IMR-90 (cell line): ENCODE measurements at regions not wholly inside any gene's neighbourhood (a gene's known extent, or its start where the extent isn't known, plus 50 kb on each side); places are given as distances from the start of the nearest gene placed in this dataset.

Source experiments
- ATAC-seq: fragments of 200-7000 bp; cut with Tn5 transposase; 2 replicates; pipeline ENCODE4 v1.9.1; 2020; ENCODE audit warnings: low read depth, mild to moderate bottlenecking, moderate library complexity
- BruUV-seq: library from RNA; stranded (reverse); fragments of 400-500 nt; replicated peaks from 2 replicates; lab custom pipeline; 2021; lab: Mats Ljungman, UMichigan
- CTCF ChIA-PET: fragments of 300-600 bp; formaldehyde crosslinking; extraction: SDS; loops from one replicate; lab custom pipeline; 2021; ENCODE audit warnings: antibody characterized with exemption; lab: Yijun Ruan, JAX
- POLR2A ChIA-PET: fragments of 300-600 bp; sonication (Branson Sonifier 250); formaldehyde crosslinking; loops from one replicate; lab custom pipeline; 2022; ENCODE audit warnings: antibody characterized with exemption; ENCODE audit not compliant: unreplicated experiment; lab: Charles Lee
- DNase-seq: peaks from one replicate; pipeline ENCODE4 v3.0.0; 2013
- H2AFZ ChIP-seq: replicated peaks from 2 replicates; pipeline ENCODE3; 2013; ENCODE audit warnings: low read length, mild to moderate bottlenecking; ENCODE audit not compliant: poor library complexity
- H2AK5ac ChIP-seq: 2 replicates; pipeline ENCODE4 v1.6.1; 2013; ENCODE audit warnings: low read depth, low read length, inconsistent platforms
- H2AK9ac ChIP-seq: replicated peaks from 2 replicates; pipeline ENCODE3; 2013; ENCODE audit warnings: mild to moderate bottlenecking, low read depth, low read length, moderate library complexity; ENCODE audit not compliant: poor library complexity
- H2BK120ac ChIP-seq: 2 replicates; pipeline ENCODE4 v1.6.1; 2013; ENCODE audit warnings: low read depth, low read length, inconsistent platforms
- H2BK15ac ChIP-seq: 3 replicates; pipeline ENCODE4 v1.6.1; 2013; ENCODE audit warnings: low read depth, low read length, inconsistent platforms
- H2BK20ac ChIP-seq: 2 replicates; pipeline ENCODE4 v1.6.1; 2013; ENCODE audit warnings: low read depth, mild to moderate bottlenecking, inconsistent platforms, low read length, moderate library complexity
- H2BK5ac ChIP-seq: 2 replicates; pipeline ENCODE4 v1.6.1; 2013; ENCODE audit warnings: mild to moderate bottlenecking, low read depth, low read length, inconsistent platforms; ENCODE audit not compliant: poor library complexity, severe bottlenecking
- H3K14ac ChIP-seq: replicated peaks from 2 replicates; pipeline ENCODE4 v1.6.1; 2013; ENCODE audit warnings: low read depth, low read length, inconsistent platforms
- H3K18ac ChIP-seq: 2 replicates; pipeline ENCODE4 v1.6.1; 2013; ENCODE audit warnings: low read depth, low read length, control low read depth
- H3K23ac ChIP-seq: 2 replicates; pipeline ENCODE4 v1.6.1; 2013; ENCODE audit warnings: low read depth, low read length, inconsistent platforms
- H3K27ac ChIP-seq: 2 replicates; pipeline ENCODE4 v1.5.1; 2013; ENCODE audit warnings: mild to moderate bottlenecking, control low read depth, low read length; ENCODE audit not compliant: insufficient read depth
- H3K27me3 ChIP-seq: 2 replicates; pipeline ENCODE4 v1.6.1; 2013; ENCODE audit warnings: low read length; ENCODE audit not compliant: control insufficient read depth, insufficient read depth
- H3K36me3 ChIP-seq: 2 replicates; pipeline ENCODE4 v1.6.1; 2013; ENCODE audit warnings: low read length, mixed read lengths; ENCODE audit not compliant: control insufficient read depth, insufficient read depth
- H3K4ac ChIP-seq: 2 replicates; pipeline ENCODE4 v1.6.1; 2013; ENCODE audit warnings: low read depth, low read length, inconsistent platforms
- H3K4me1 ChIP-seq: 2 replicates; pipeline ENCODE4 v1.6.1; 2013; ENCODE audit warnings: low read length, mixed read lengths; ENCODE audit not compliant: control insufficient read depth, insufficient read depth
- H3K4me2 ChIP-seq: 2 replicates; pipeline ENCODE4 v1.6.1; 2013; ENCODE audit warnings: low read depth, mild to moderate bottlenecking, control low read depth, low read length, moderate library complexity
- H3K4me3 ChIP-seq: 2 replicates; pipeline ENCODE4 v1.5.1; 2013; ENCODE audit warnings: low read depth, mild to moderate bottlenecking, control low read depth, low read length, moderate library complexity; ENCODE audit not compliant: insufficient read depth
- H3K56ac ChIP-seq: 2 replicates; pipeline ENCODE4 v1.6.1; 2013; ENCODE audit warnings: low read length, inconsistent platforms; ENCODE audit not compliant: insufficient read depth; ENCODE audit errors: extremely low read depth
- H3K79me1 ChIP-seq, 2 experiments: 2 replicates each; pipeline ENCODE4 v1.6.1; 2013; ENCODE audit warnings: low read length in 2 of 2, inconsistent platforms in 1 of 2, low read depth in 1 of 2
- H3K9ac ChIP-seq: 2 replicates; pipeline ENCODE4 v1.6.1; 2013; ENCODE audit warnings: low read depth, low read length, control low read depth
- H3K9me1 ChIP-seq: 2 replicates; pipeline ENCODE4 v1.6.1; 2013; ENCODE audit warnings: low read length, inconsistent platforms; ENCODE audit not compliant: insufficient read depth
- H3K9me3 ChIP-seq: 2 replicates; pipeline ENCODE4 v1.6.1; 2013; ENCODE audit warnings: low read length; ENCODE audit not compliant: control insufficient read depth, insufficient read depth
- H4K20me1 ChIP-seq: 2 replicates; pipeline ENCODE4 v1.6.1; 2013; ENCODE audit warnings: low read length, inconsistent platforms; ENCODE audit not compliant: insufficient read depth
- H4K5ac ChIP-seq: 2 replicates; pipeline ENCODE4 v1.6.1; 2013; ENCODE audit warnings: mild to moderate bottlenecking, low read depth, low read length, control low read depth
- H4K8ac ChIP-seq, 2 experiments: 2 replicates each; pipeline ENCODE4 v1.6.1; 2013; ENCODE audit warnings: low read depth in 2 of 2, low read length in 2 of 2, control low read depth in 1 of 2, inconsistent platforms in 1 of 2
- H4K91ac ChIP-seq: 2 replicates; pipeline ENCODE4 v1.6.1; 2013; ENCODE audit warnings: low read depth, low read length, inconsistent platforms; ENCODE audit not compliant: insufficient read depth
- CHD1 ChIP-seq: IDR thresholded peaks from 2 replicates; pipeline ENCODE4 v1.6.1; 2012; ENCODE audit warnings: low read depth, low read length, improper control_type of control experiment
- WGBS, 2 experiments: methylation state at CpG; one replicate each; pipeline versions ENCODE4 v1.1.5 to v1.1.7; 2013; ENCODE audit warnings: missing lambda C conversion rate in 2 of 2; ENCODE audit not compliant: insufficient read length in 1 of 2; ENCODE audit errors: extremely low coverage in 2 of 2; 5-methylcytosine and 5-hydroxymethylcytosine counted together
- dilution Hi-C: fragments of 300-500 bp; cut with HindIII; formaldehyde crosslinking; loops from one replicate; pipeline ENCODE4 v1.14.3; 2018; ENCODE audit warnings: low sequenced_read_pairs; ENCODE audit not compliant: unreplicated experiment
- in situ Hi-C: fragments of 300-500 bp; cut with MboI; formaldehyde crosslinking; loops from 3 replicates; pipeline ENCODE4 v1.14.3; 2019; ENCODE audit warnings: low sequenced_read_pairs, inconsistent platforms, mixed read lengths
- intact Hi-C: fragments of 100-400 bp; cut with micrococcal nuclease; formaldehyde crosslinking; loops from 2 replicates; pipeline ENCODE4 v1.10.0; 2022
- TF ChIP-seq, protein P1 (sequence below): conservative IDR thresholded peaks from 2 replicates; pipeline ENCODE4 v1.5.1; 2012; ENCODE audit warnings: mild to moderate bottlenecking, low read depth, low read length, improper control_type of control experiment

DNA sequence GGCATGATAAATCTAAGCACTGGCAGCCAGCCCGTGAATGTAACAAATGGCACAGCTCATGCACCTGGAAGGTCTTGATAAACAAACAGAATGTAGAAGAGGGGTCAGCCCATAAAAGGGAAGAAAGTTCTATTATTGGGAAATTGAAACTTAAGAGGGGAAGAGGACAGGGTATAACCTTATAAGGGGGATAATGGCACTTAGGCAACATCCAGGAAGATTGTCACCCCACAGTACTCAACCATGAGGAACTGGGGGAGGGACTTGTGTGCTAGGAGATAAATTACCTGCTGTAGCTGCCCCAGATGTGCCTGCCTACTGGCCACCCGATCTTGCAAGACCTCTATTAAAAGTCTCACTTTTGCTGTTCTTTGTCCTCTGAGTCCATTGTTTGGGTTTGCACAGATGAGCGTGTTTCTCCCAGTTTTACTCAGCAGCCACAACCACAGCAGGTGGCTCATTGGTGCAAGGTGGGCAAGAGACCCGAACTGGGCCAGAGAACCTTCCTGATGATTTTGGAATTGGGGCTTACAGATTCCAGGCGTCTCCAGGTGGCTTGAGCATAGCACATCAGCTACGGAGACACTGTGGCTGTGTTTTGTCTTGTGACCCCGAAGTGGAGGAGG lies 79.0 kb upstream of the TAF1B start:
- Histone ChIP-seq H3K9ac (no peak overlapping the region), H3K4me1 (no peaks in the 10 kb centered on the region; the same call in none of the 2 replicates), H4K91ac (no peak overlapping the region), H3K4me3 (no peak overlapping the region), H3K36me3 (no peaks in the 10 kb centered on the region), H2AK5ac (no peak overlapping the region), H4K20me1 (no peaks in the 10 kb centered on the region), H3K9me1 (no peaks in the 10 kb centered on the region), H3K9me3 (no peaks in the 10 kb centered on the region), H2AK9ac (no peak overlapping the region), H2BK15ac (no peak overlapping the region), H2BK20ac (no peak overlapping the region), H2BK5ac (no peak overlapping the region), H3K4ac (no peak overlapping the region), H4K8ac (no peak overlapping the region), H3K27ac (no peak overlapping the region), H3K18ac (no peak overlapping the region), H3K79me1 (no peaks in the 10 kb centered on the region), H4K5ac (no peak overlapping the region), H2AFZ (no peak overlapping the region), H3K14ac (no peak overlapping the region), H3K56ac (no peak overlapping the region), H3K4me2 (no peak overlapping the region), H3K23ac (no peak overlapping the region), H2BK120ac (no peak overlapping the region), H3K27me3 (peaks cover 6% of the 10 kb centered on the region)
- POLR2A ChIA-PET: no interaction called here
- no TSS peak for BruUV-seq
- CTCF ChIA-PET: interaction anchor here (1.2 kb wide), 1 partner anchor 11 kb away, joined by 3 read pairs; no protein-coding TSS in a partner anchor
- intact Hi-C loops (no loop called here), in situ Hi-C loops (no loop called here), dilution Hi-C loops (no loop called here)
- WGBS, 2 experiments: 77% methylated on average over 4 of the region's 7 CpGs; no CpG with 5 or more reads in 1 of the 2 experiments
- TF ChIP-seq, protein P1, sequence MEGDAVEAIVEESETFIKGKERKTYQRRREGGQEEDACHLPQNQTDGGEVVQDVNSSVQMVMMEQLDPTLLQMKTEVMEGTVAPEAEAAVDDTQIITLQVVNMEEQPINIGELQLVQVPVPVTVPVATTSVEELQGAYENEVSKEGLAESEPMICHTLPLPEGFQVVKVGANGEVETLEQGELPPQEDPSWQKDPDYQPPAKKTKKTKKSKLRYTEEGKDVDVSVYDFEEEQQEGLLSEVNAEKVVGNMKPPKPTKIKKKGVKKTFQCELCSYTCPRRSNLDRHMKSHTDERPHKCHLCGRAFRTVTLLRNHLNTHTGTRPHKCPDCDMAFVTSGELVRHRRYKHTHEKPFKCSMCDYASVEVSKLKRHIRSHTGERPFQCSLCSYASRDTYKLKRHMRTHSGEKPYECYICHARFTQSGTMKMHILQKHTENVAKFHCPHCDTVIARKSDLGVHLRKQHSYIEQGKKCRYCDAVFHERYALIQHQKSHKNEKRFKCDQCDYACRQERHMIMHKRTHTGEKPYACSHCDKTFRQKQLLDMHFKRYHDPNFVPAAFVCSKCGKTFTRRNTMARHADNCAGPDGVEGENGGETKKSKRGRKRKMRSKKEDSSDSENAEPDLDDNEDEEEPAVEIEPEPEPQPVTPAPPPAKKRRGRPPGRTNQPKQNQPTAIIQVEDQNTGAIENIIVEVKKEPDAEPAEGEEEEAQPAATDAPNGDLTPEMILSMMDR: no peak
- TF ChIP-seq CHD1: no peak
- DNase-seq (no peak), ATAC-seq (no peak)
